SK-N-MC (cell line): ENCODE measurements at regions not wholly inside any gene's neighbourhood (a gene's known extent, or its start where the extent isn't known, plus 50 kb on each side); places are given as distances from the start of the nearest gene placed in this dataset.

Source experiments
- EZH2 ChIP-seq: fragments of 200-600 bp; sonication (generic); IDR thresholded peaks from one replicate; pipeline ENCODE4 v1.6.1; 2017; ENCODE audit warnings: antibody characterized with exemption
- FOXP2 ChIP-seq: optimal IDR thresholded peaks from 2 replicates; pipeline ENCODE3; 2011; ENCODE audit warnings: mild to moderate bottlenecking, moderate library complexity; ENCODE audit not compliant: insufficient read depth; ENCODE audit errors: extremely low read length, control extremely low read depth
- POLR2AphosphoS5 ChIP-seq: IDR thresholded peaks from 2 replicates; pipeline ENCODE4 v1.6.1; 2012; ENCODE audit warnings: mild to moderate bottlenecking, low read depth, low read length, borderline replicate concordance

DNA sequence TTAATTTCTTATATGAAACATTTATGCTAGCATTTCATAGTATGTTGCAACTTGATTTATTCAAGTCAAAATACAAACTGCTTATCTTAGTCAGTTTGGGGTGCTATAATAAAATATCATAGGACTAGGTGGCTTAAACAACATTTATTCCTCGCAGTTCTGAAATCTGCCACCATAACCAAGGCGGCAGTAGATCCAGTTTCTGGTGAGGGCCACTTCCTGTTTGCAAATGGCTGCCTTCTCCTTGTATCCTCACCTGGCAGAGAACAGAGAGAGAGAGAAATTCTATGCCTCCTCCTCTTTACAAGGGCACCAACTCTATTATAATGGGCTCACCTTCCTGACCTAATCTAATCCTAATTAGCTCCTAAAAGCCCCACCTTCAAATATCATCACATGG, 76.1 kb upstream of the RGS2 start:
- TF ChIP-seq EZH2 (no peak), POLR2AphosphoS5 (no peak), FOXP2 (no peak)
